ENCODE measurements at regions not wholly inside any gene's neighbourhood (a gene's known extent, or its start where the extent isn't known, plus 50 kb on each side); places are given as distances from the start of the nearest gene placed in this dataset.

- Histone ChIP-seq H3K9me3 (ENCODE audit: control insufficient read depth, insufficient read depth, low read depth, low read length) (no peaks in the 10 kb centered on the region), H3K4me2 (ENCODE audit: extremely low read depth, insufficient read depth, low read length) (no peak overlapping the region), H3K27ac (ENCODE audit: insufficient read depth, low read length) (no peak overlapping the region), H3K4me3 (replicated peaks in 1 of 4; ENCODE audit: control extremely low read depth in 1 of 4, insufficient read depth in 1 of 4, low read depth in 3 of 4, low read length in 4 of 4) (no peak overlapping the region), H3K4me1 (ENCODE audit: control insufficient read depth, extremely low read depth, insufficient read depth, low read length) (no peaks in the 10 kb centered on the region), H3K27me3 (ENCODE audit: control insufficient read depth, insufficient read depth, low read length) (no peaks in the 10 kb centered on the region), H3K36me3 (ENCODE audit: control insufficient read depth, insufficient read depth, low read length) (no peaks in the 10 kb centered on the region), H4K20me1 (ENCODE audit: control insufficient read depth, extremely low read depth, insufficient read depth, low read length) (no peaks in the 10 kb centered on the region), H3K9ac (ENCODE audit: insufficient read depth, low read length) (no peak overlapping the region), H3K79me2 (ENCODE audit: control insufficient read depth, insufficient read depth, low read length) (no peaks in the 10 kb centered on the region), H2AFZ (ENCODE audit: low read length) (no peak overlapping the region)
- no peak for TF ChIP-seq EZH2 (IDR thresholded peaks at IDR 0.05; ENCODE audit: low read length, missing control alignments)
- TF ChIP-seq CTCF (conservative IDR thresholded peaks at IDR 0.05 in 1 of 2, IDR thresholded peaks at IDR 0.05 in 1 of 2; ENCODE audit: low read depth in 1 of 2, low read length in 2 of 2), result no peak
- DNase-seq (ENCODE audit: low read depth in 2 of 2), result no peak
Observed at GRCh38 chr5:158007336-158007735, 148.4 kb upstream of the CLINT1 start.

GRCh38 chr5:157999696-158000095 lies 140.8 kb upstream of the CLINT1 start:
- TF ChIP-seq EZH2 (IDR thresholded peaks at IDR 0.05; ENCODE audit: low read length, missing control alignments) (no peak), CTCF (conservative IDR thresholded peaks at IDR 0.05 in 1 of 2, IDR thresholded peaks at IDR 0.05 in 1 of 2; ENCODE audit: low read depth in 1 of 2, low read length in 2 of 2) (no peak)
- Histone ChIP-seq H3K36me3 (ENCODE audit: control insufficient read depth, insufficient read depth, low read length) (no peaks in the 10 kb centered on the region), H4K20me1 (ENCODE audit: control insufficient read depth, extremely low read depth, insufficient read depth, low read length) (no peaks in the 10 kb centered on the region), H3K4me3 (replicated peaks in 1 of 4; ENCODE audit: control extremely low read depth in 1 of 4, insufficient read depth in 1 of 4, low read depth in 3 of 4, low read length in 4 of 4) (no peak overlapping the region), H3K27ac (ENCODE audit: insufficient read depth, low read length) (no peak overlapping the region), H2AFZ (ENCODE audit: low read length) (no peak overlapping the region), H3K9ac (ENCODE audit: insufficient read depth, low read length) (no peak overlapping the region), H3K4me1 (ENCODE audit: control insufficient read depth, extremely low read depth, insufficient read depth, low read length) (no peaks in the 10 kb centered on the region), H3K27me3 (ENCODE audit: control insufficient read depth, insufficient read depth, low read length) (no peaks in the 10 kb centered on the region), H3K9me3 (ENCODE audit: control insufficient read depth, insufficient read depth, low read depth, low read length) (no peaks in the 10 kb centered on the region), H3K4me2 (ENCODE audit: extremely low read depth, insufficient read depth, low read length) (no peak overlapping the region), H3K79me2 (ENCODE audit: control insufficient read depth, insufficient read depth, low read length) (no peaks in the 10 kb centered on the region)
- DNase-seq (ENCODE audit: low read depth in 2 of 2), result no peak

- Histone ChIP-seq H2AFZ (ENCODE audit: low read length) (no peak overlapping the region), H3K4me1 (ENCODE audit: control insufficient read depth, extremely low read depth, insufficient read depth, low read length) (no peaks in the 10 kb centered on the region), H3K4me3 (replicated peaks in 1 of 4; ENCODE audit: control extremely low read depth in 1 of 4, insufficient read depth in 1 of 4, low read depth in 3 of 4, low read length in 4 of 4) (no peak overlapping the region), H3K36me3 (ENCODE audit: control insufficient read depth, insufficient read depth, low read length) (no peaks in the 10 kb centered on the region), H3K4me2 (ENCODE audit: extremely low read depth, insufficient read depth, low read length) (no peak overlapping the region), H3K27me3 (ENCODE audit: control insufficient read depth, insufficient read depth, low read length) (no peaks in the 10 kb centered on the region), H3K79me2 (ENCODE audit: control insufficient read depth, insufficient read depth, low read length) (no peaks in the 10 kb centered on the region), H3K9me3 (ENCODE audit: control insufficient read depth, insufficient read depth, low read depth, low read length) (no peaks in the 10 kb centered on the region), H3K27ac (ENCODE audit: insufficient read depth, low read length) (no peak overlapping the region), H4K20me1 (ENCODE audit: control insufficient read depth, extremely low read depth, insufficient read depth, low read length) (no peaks in the 10 kb centered on the region), H3K9ac (ENCODE audit: insufficient read depth, low read length) (no peak overlapping the region)
- DNase-seq (ENCODE audit: low read depth in 2 of 2), result peak; percentile 32 to 39
- no peak for TF ChIP-seq EZH2 (IDR thresholded peaks at IDR 0.05; ENCODE audit: low read length, missing control alignments)
- no peak for TF ChIP-seq CTCF (conservative IDR thresholded peaks at IDR 0.05 in 1 of 2, IDR thresholded peaks at IDR 0.05 in 1 of 2; ENCODE audit: low read depth in 1 of 2, low read length in 2 of 2)
Observed at GRCh38 chr5:157997991-157998504, 139.1 kb upstream of the CLINT1 start.
